Choroid plexus epithelial cell (primary cell): ENCODE measurements at regions not wholly inside any gene's neighbourhood (a gene's known extent, or its start where the extent isn't known, plus 50 kb on each side); places are given as distances from the start of the nearest gene placed in this dataset.

Source experiments
- DNase-seq: peaks from one replicate; pipeline ENCODE4 v3.0.0-alpha.2; 2010; ENCODE audit warnings: low read depth
- H3K4me3 ChIP-seq: 2 replicates; pipeline ENCODE4 v1.5.1; 2011; ENCODE audit warnings: low read depth, mild to moderate bottlenecking, control low read depth, low read length, moderate library complexity
- TF ChIP-seq, protein P1 (sequence below): conservative IDR thresholded peaks from 2 replicates; pipeline ENCODE4 v1.5.1; 2011; ENCODE audit warnings: low read depth, mild to moderate bottlenecking, control low read depth, inconsistent platforms, low read length, moderate library complexity

DNA sequence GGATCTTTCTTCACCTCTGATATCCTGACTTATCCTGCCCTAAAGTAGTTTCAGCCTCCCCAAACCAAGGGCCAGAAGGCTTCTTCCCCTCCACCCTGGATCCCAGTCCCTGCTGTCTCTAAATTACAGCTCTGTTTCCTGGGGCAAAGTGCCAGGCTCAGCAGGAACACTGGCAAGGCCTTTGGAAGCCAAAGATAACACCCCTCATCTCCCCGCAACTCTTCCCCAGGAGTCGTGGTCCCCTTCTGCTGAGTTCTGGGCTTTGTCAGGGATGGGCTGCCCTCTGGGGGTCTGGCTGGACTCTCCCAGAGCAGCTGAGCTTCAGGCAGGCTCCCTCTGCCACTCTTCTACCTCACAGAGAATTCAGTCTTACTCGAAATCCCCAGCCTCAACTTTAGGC lies 53.8 kb upstream of the AMPD3 start:
- H3K4me3 ChIP-seq = no peak overlapping the region
- TF ChIP-seq, protein P1, sequence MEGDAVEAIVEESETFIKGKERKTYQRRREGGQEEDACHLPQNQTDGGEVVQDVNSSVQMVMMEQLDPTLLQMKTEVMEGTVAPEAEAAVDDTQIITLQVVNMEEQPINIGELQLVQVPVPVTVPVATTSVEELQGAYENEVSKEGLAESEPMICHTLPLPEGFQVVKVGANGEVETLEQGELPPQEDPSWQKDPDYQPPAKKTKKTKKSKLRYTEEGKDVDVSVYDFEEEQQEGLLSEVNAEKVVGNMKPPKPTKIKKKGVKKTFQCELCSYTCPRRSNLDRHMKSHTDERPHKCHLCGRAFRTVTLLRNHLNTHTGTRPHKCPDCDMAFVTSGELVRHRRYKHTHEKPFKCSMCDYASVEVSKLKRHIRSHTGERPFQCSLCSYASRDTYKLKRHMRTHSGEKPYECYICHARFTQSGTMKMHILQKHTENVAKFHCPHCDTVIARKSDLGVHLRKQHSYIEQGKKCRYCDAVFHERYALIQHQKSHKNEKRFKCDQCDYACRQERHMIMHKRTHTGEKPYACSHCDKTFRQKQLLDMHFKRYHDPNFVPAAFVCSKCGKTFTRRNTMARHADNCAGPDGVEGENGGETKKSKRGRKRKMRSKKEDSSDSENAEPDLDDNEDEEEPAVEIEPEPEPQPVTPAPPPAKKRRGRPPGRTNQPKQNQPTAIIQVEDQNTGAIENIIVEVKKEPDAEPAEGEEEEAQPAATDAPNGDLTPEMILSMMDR = peak; percentile 30
- peak; percentile 17 for DNase-seq

DNA sequence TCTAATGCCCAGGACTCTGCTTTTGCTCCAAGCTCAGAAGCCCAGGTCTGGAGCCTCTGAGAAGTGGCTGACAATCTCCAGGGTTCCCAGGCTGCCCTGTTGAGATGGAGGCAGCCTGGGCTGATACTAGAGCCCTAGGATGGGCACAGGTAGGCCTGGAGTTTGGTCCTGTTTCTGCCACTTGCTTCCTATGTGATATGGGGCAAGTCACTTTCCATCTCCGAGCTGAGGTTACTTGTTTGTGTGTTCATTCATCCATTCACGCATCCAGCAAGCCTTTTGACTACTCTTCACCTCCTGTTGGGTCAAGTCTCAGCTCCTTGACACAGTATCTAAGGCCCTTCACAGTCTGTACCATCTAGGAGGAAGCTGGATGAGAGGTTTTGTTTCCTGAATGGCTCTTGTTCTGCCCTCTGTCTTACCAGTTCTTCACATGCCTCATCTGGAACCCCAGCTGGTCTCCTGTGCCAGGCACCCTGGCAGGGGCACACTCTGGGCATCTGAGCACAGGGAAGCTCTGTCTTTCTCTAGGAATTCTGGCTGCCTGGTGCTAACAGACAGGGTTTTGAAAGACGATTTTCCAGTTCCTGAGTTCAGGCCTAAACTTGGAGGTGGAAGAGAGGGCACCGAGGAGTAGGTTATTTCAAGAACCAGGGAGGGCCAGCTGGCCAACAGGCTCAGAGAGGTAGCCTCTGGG lies 53.2 kb upstream of the AMPD3 start:
- no peak for DNase-seq
- TF ChIP-seq, protein P1 = no peak
- H3K4me3 ChIP-seq = no peak overlapping the region
